ENCODE measurements at regions not wholly inside any gene's neighbourhood (a gene's known extent, or its start where the extent isn't known, plus 50 kb on each side); places are given as distances from the start of the nearest gene placed in this dataset.
"Not testable (repeated sequence)": the region's sequence is repeated elsewhere in the genome, so short reads cannot be mapped to it uniquely, and the experiment has no call there.

- no peak for DNase-seq
These were observed 57.7 kb downstream of the RAD51AP2 start for GRCh38 chr2:17460371-17461086.

- no peak for DNase-seq
These were observed 62.9 kb downstream of the RAD51AP2 start for GRCh38 chr2:17455343-17455742.

- DNase-seq = not testable (repeated sequence)
These were observed 72.0 kb downstream of the RAD51AP2 start for GRCh38 chr2:17446191-17446590.

- DNase-seq = no peak
These were observed 72.5 kb downstream of the RAD51AP2 start for GRCh38 chr2:17445744-17446143.

GRCh38 chr2:17442334-17442733, 75.9 kb downstream of the RAD51AP2 start:
- no peak for DNase-seq

- no peak for DNase-seq
These were observed 76.5 kb downstream of the RAD51AP2 start for GRCh38 chr2:17441790-17442189.

GRCh38 chr2:17441055-17441771, 77.0 kb downstream of the RAD51AP2 start:
- DNase-seq = no peak

- DNase-seq = no peak
These were observed 87.9 kb downstream of the RAD51AP2 start for GRCh38 chr2:17430326-17430725.

GRCh38 chr2:17429130-17429529, 89.1 kb downstream of the RAD51AP2 start:
- DNase-seq = no peak

- no peak for DNase-seq
These were observed 90.8 kb downstream of the RAD51AP2 start for GRCh38 chr2:17427401-17427800.

GRCh38 chr2:17426743-17427142, 91.5 kb downstream of the RAD51AP2 start:
- no peak for DNase-seq

GRCh38 chr2:17422061-17422460, 96.2 kb downstream of the RAD51AP2 start:
- no peak for DNase-seq

GRCh38 chr2:17416884-17417391, 101.3 kb downstream of the RAD51AP2 start:
- DNase-seq = no peak

- DNase-seq = no peak
These were observed 105.2 kb downstream of the RAD51AP2 start for GRCh38 chr2:17413036-17413435.

- DNase-seq = no peak
These were observed 117.1 kb downstream of the RAD51AP2 start for GRCh38 chr2:17401096-17401495.

GRCh38 chr2:17398770-17399169, 119.5 kb downstream of the RAD51AP2 start:
- DNase-seq = no peak

- DNase-seq = no peak
These were observed 129.4 kb downstream of the RAD51AP2 start for GRCh38 chr2:17388798-17389197.

- no peak for DNase-seq
These were observed 130.6 kb downstream of the RAD51AP2 start for GRCh38 chr2:17387591-17387990.

- no peak for DNase-seq
These were observed 131.5 kb downstream of the RAD51AP2 start for GRCh38 chr2:17386771-17387170.

GRCh38 chr2:17380003-17380402, 138.2 kb downstream of the RAD51AP2 start:
- DNase-seq = no peak

- DNase-seq = no peak
These were observed 143.0 kb downstream of the RAD51AP2 start for GRCh38 chr2:17375262-17375661.

- no peak for DNase-seq
These were observed 144.5 kb downstream of the RAD51AP2 start for GRCh38 chr2:17373741-17374140.

GRCh38 chr2:17373041-17373440, 145.2 kb downstream of the RAD51AP2 start:
- DNase-seq = no peak

- no peak for DNase-seq
These were observed 154.4 kb downstream of the RAD51AP2 start for GRCh38 chr2:17363846-17364245.
